IMR-90 (cell line): ENCODE measurements at regions not wholly inside any gene's neighbourhood (a gene's known extent, or its start where the extent isn't known, plus 50 kb on each side); places are given as distances from the start of the nearest gene placed in this dataset.

ENCODE experiments used
- ATAC-seq: fragments of 200-7000 bp; cut with Tn5 transposase; 2 replicates; pipeline ENCODE4 v1.9.1; 2020; ENCODE audit warnings: low read depth, mild to moderate bottlenecking, moderate library complexity
- BruUV-seq: library from RNA; stranded (reverse); fragments of 400-500 nt; replicated peaks from 2 replicates; lab custom pipeline; 2021; lab: Mats Ljungman, UMichigan
- CTCF ChIA-PET: fragments of 300-600 bp; formaldehyde crosslinking; extraction: SDS; loops from one replicate; lab custom pipeline; 2021; ENCODE audit warnings: antibody characterized with exemption; lab: Yijun Ruan, JAX
- POLR2A ChIA-PET: fragments of 300-600 bp; sonication (Branson Sonifier 250); formaldehyde crosslinking; loops from one replicate; lab custom pipeline; 2022; ENCODE audit warnings: antibody characterized with exemption; ENCODE audit not compliant: unreplicated experiment; lab: Charles Lee
- DNase-seq: peaks from one replicate; pipeline ENCODE4 v3.0.0; 2013
- H2AFZ ChIP-seq: replicated peaks from 2 replicates; pipeline ENCODE3; 2013; ENCODE audit warnings: low read length, mild to moderate bottlenecking; ENCODE audit not compliant: poor library complexity
- H2AK5ac ChIP-seq: 2 replicates; pipeline ENCODE4 v1.6.1; 2013; ENCODE audit warnings: low read depth, low read length, inconsistent platforms
- H2AK9ac ChIP-seq: replicated peaks from 2 replicates; pipeline ENCODE3; 2013; ENCODE audit warnings: mild to moderate bottlenecking, low read depth, low read length, moderate library complexity; ENCODE audit not compliant: poor library complexity
- H2BK120ac ChIP-seq: 2 replicates; pipeline ENCODE4 v1.6.1; 2013; ENCODE audit warnings: low read depth, low read length, inconsistent platforms
- H2BK15ac ChIP-seq: 3 replicates; pipeline ENCODE4 v1.6.1; 2013; ENCODE audit warnings: low read depth, low read length, inconsistent platforms
- H2BK20ac ChIP-seq: 2 replicates; pipeline ENCODE4 v1.6.1; 2013; ENCODE audit warnings: low read depth, mild to moderate bottlenecking, inconsistent platforms, low read length, moderate library complexity
- H2BK5ac ChIP-seq: 2 replicates; pipeline ENCODE4 v1.6.1; 2013; ENCODE audit warnings: mild to moderate bottlenecking, low read depth, low read length, inconsistent platforms; ENCODE audit not compliant: poor library complexity, severe bottlenecking
- H3K14ac ChIP-seq: replicated peaks from 2 replicates; pipeline ENCODE4 v1.6.1; 2013; ENCODE audit warnings: low read depth, low read length, inconsistent platforms
- H3K18ac ChIP-seq: 2 replicates; pipeline ENCODE4 v1.6.1; 2013; ENCODE audit warnings: low read depth, low read length, control low read depth
- H3K23ac ChIP-seq: 2 replicates; pipeline ENCODE4 v1.6.1; 2013; ENCODE audit warnings: low read depth, low read length, inconsistent platforms
- H3K27ac ChIP-seq: 2 replicates; pipeline ENCODE4 v1.5.1; 2013; ENCODE audit warnings: mild to moderate bottlenecking, control low read depth, low read length; ENCODE audit not compliant: insufficient read depth
- H3K27me3 ChIP-seq: 2 replicates; pipeline ENCODE4 v1.6.1; 2013; ENCODE audit warnings: low read length; ENCODE audit not compliant: control insufficient read depth, insufficient read depth
- H3K36me3 ChIP-seq: 2 replicates; pipeline ENCODE4 v1.6.1; 2013; ENCODE audit warnings: low read length, mixed read lengths; ENCODE audit not compliant: control insufficient read depth, insufficient read depth
- H3K4ac ChIP-seq: 2 replicates; pipeline ENCODE4 v1.6.1; 2013; ENCODE audit warnings: low read depth, low read length, inconsistent platforms
- H3K4me1 ChIP-seq: 2 replicates; pipeline ENCODE4 v1.6.1; 2013; ENCODE audit warnings: low read length, mixed read lengths; ENCODE audit not compliant: control insufficient read depth, insufficient read depth
- H3K4me2 ChIP-seq: 2 replicates; pipeline ENCODE4 v1.6.1; 2013; ENCODE audit warnings: low read depth, mild to moderate bottlenecking, control low read depth, low read length, moderate library complexity
- H3K4me3 ChIP-seq: 2 replicates; pipeline ENCODE4 v1.5.1; 2013; ENCODE audit warnings: low read depth, mild to moderate bottlenecking, control low read depth, low read length, moderate library complexity; ENCODE audit not compliant: insufficient read depth
- H3K56ac ChIP-seq: 2 replicates; pipeline ENCODE4 v1.6.1; 2013; ENCODE audit warnings: low read length, inconsistent platforms; ENCODE audit not compliant: insufficient read depth; ENCODE audit errors: extremely low read depth
- H3K79me1 ChIP-seq, 2 experiments: 2 replicates each; pipeline ENCODE4 v1.6.1; 2013; ENCODE audit warnings: low read length in 2 of 2, inconsistent platforms in 1 of 2, low read depth in 1 of 2
- H3K9ac ChIP-seq: 2 replicates; pipeline ENCODE4 v1.6.1; 2013; ENCODE audit warnings: low read depth, low read length, control low read depth
- H3K9me1 ChIP-seq: 2 replicates; pipeline ENCODE4 v1.6.1; 2013; ENCODE audit warnings: low read length, inconsistent platforms; ENCODE audit not compliant: insufficient read depth
- H3K9me3 ChIP-seq: 2 replicates; pipeline ENCODE4 v1.6.1; 2013; ENCODE audit warnings: low read length; ENCODE audit not compliant: control insufficient read depth, insufficient read depth
- H4K20me1 ChIP-seq: 2 replicates; pipeline ENCODE4 v1.6.1; 2013; ENCODE audit warnings: low read length, inconsistent platforms; ENCODE audit not compliant: insufficient read depth
- H4K5ac ChIP-seq: 2 replicates; pipeline ENCODE4 v1.6.1; 2013; ENCODE audit warnings: mild to moderate bottlenecking, low read depth, low read length, control low read depth
- H4K8ac ChIP-seq, 2 experiments: 2 replicates each; pipeline ENCODE4 v1.6.1; 2013; ENCODE audit warnings: low read depth in 2 of 2, low read length in 2 of 2, control low read depth in 1 of 2, inconsistent platforms in 1 of 2
- H4K91ac ChIP-seq: 2 replicates; pipeline ENCODE4 v1.6.1; 2013; ENCODE audit warnings: low read depth, low read length, inconsistent platforms; ENCODE audit not compliant: insufficient read depth
- CEBPB ChIP-seq: IDR thresholded peaks from 2 replicates; pipeline ENCODE4 v1.6.1; 2012; ENCODE audit warnings: low read depth, low read length, improper control_type of control experiment
- MAFK ChIP-seq: IDR thresholded peaks from 2 replicates; pipeline ENCODE4 v1.6.1; 2012; ENCODE audit warnings: low read depth, low read length, improper control_type of control experiment
- RFX5 ChIP-seq: IDR thresholded peaks from 2 replicates; pipeline ENCODE4 v1.8.0; 2012; ENCODE audit warnings: low read depth, mild to moderate bottlenecking, low read length, moderate library complexity
- dilution Hi-C: fragments of 300-500 bp; cut with HindIII; formaldehyde crosslinking; loops from one replicate; pipeline ENCODE4 v1.14.3; 2018; ENCODE audit warnings: low sequenced_read_pairs; ENCODE audit not compliant: unreplicated experiment
- in situ Hi-C: fragments of 300-500 bp; cut with MboI; formaldehyde crosslinking; loops from 3 replicates; pipeline ENCODE4 v1.14.3; 2019; ENCODE audit warnings: low sequenced_read_pairs, inconsistent platforms, mixed read lengths
- intact Hi-C: fragments of 100-400 bp; cut with micrococcal nuclease; formaldehyde crosslinking; loops from 2 replicates; pipeline ENCODE4 v1.10.0; 2022

- Histone ChIP-seq H3K27me3 (no peaks in the 10 kb centered on the region), H4K20me1 (no peaks in the 10 kb centered on the region), H3K4ac (no peak overlapping the region), H4K5ac (peak overlapping the region; percentile 63; the same call in 1 of the 2 replicates), H2AK9ac (no peak overlapping the region), H4K8ac (0 out of 4 replicates have a peak overlapping the region, but pooled peaks of 1 of the 2 experiments have one; percentile 36), H3K4me1 (peaks cover 13% of the 10 kb centered on the region), H3K27ac (no peak overlapping the region), H3K4me2 (no peak overlapping the region), H3K4me3 (no peak overlapping the region), H3K14ac (no peak overlapping the region), H3K9ac (no peak overlapping the region), H3K56ac (no peak overlapping the region), H4K91ac (no peak overlapping the region), H3K79me1 (no peaks in the 10 kb centered on the region), H3K9me1 (peaks cover 5% of the 10 kb centered on the region; the same call in 1 of the 2 replicates), H3K36me3 (no peaks in the 10 kb centered on the region), H2AK5ac (no peak overlapping the region), H3K9me3 (no peaks in the 10 kb centered on the region), H3K23ac (no peak overlapping the region), H2AFZ (no peak overlapping the region), H2BK20ac (no peak overlapping the region), H3K18ac (no peak overlapping the region; the same call in 1 of the 2 replicates), H2BK120ac (no peak overlapping the region), H2BK15ac (no peak overlapping the region), H2BK5ac (no peak overlapping the region)
- intact Hi-C loops = no loop called here
- ATAC-seq (no peak), DNase-seq (no peak)
- no TSS peak for BruUV-seq
- dilution Hi-C loops = no loop called here
- in situ Hi-C loops = no loop called here
- ChIA-PET POLR2A (interaction anchor here (0.6 to 0.7 kb wide), 2 partner anchors 17 to 21 kb away, joined by 3 to 4 read pairs; no protein-coding TSS in a partner anchor), CTCF (no interaction called here)
- TF ChIP-seq CEBPB (peak; percentile 33; the same call in 1 of the 2 replicates), MAFK (peak; percentile 26; the same call in 1 of the 2 replicates), RFX5 (no peak)
Measured at GRCh38 chr5:96094904-96095303, 133.3 kb upstream of the ELL2 start.
